Gastroesophageal sphincter (tissue), 4 donors: ENCODE measurements at regions not wholly inside any gene's neighbourhood (a gene's known extent, or its start where the extent isn't known, plus 50 kb on each side); places are given as distances from the start of the nearest gene placed in this dataset.

Experiments used
- ATAC-seq: fragments of 150-250 bp; one replicate; pipeline ENCODE4 v1.9.1; 2016; ENCODE audit warnings: mild to moderate bottlenecking, moderate library complexity
- H3K27ac ChIP-seq, 4 donors: fragments of 200-600 bp; sonication (generic) in 3 of 4; 1 replicate in 3 of 4; 2 replicates in 1 of 4; pipeline ENCODE4 v1.5.1; 2016 to 2019
- H3K27me3 ChIP-seq: fragments of 200-600 bp; sonication (generic); one replicate; pipeline ENCODE4 v1.5.1; 2019
- H3K36me3 ChIP-seq, 2 donors: fragments of 200-600 bp; sonication (generic); one replicate each; pipeline ENCODE4 v1.5.1; 2019; ENCODE audit warnings: control low read depth in 1 of 2
- H3K4me1 ChIP-seq, 3 donors: fragments of 200-600 bp; sonication (generic); 1 replicate in 2 of 3; 2 replicates in 1 of 3; pipeline ENCODE4 v1.5.1; 2016 to 2019; ENCODE audit warnings: control low read depth in 2 of 3
- H3K4me3 ChIP-seq, 2 donors: fragments of 200-600 bp; sonication (generic); one replicate each; pipeline ENCODE4 v1.5.1; 2019; ENCODE audit warnings: mild to moderate bottlenecking in 1 of 2, moderate library complexity in 1 of 2
- H3K9me3 ChIP-seq, 3 donors: fragments of 200-600 bp; sonication (generic); one replicate each; pipeline ENCODE4 v1.5.1; 2017 to 2019; ENCODE audit warnings: control low read depth in 2 of 3
- EP300 ChIP-seq: sonication (generic); formaldehyde crosslinking; IDR thresholded peaks from one replicate; pipeline ENCODE4 v1.6.1; 2017; ENCODE audit warnings: antibody characterized with exemption, mild to moderate bottlenecking
- POLR2A ChIP-seq, 2 donors: fragments of 450-650 bp; IDR thresholded peaks; one replicate each; pipeline ENCODE4 v1.6.1; 2017; ENCODE audit warnings: antibody characterized with exemption in 2 of 2, mild to moderate bottlenecking in 2 of 2, moderate library complexity in 1 of 2
- POLR2AphosphoS5 ChIP-seq: sonication (generic); formaldehyde crosslinking; IDR thresholded peaks from one replicate; pipeline ENCODE4 v1.6.1; 2017; ENCODE audit warnings: antibody characterized with exemption
- WGBS, 2 donors: methylation state at CpG; one replicate each; pipeline ENCODE4 v1.1.5; 2018; ENCODE audit warnings: low coverage in 1 of 2; 5-methylcytosine and 5-hydroxymethylcytosine counted together
- TF ChIP-seq, protein P1 (sequence below), 4 experiments: fragments of 200-600 bp in 2 of 4; fragments of 450-650 bp in 2 of 4; sonication (generic) in 1 of 4; IDR thresholded peaks; one replicate each; pipeline ENCODE4 v1.5.1; 2017 to 2019; ENCODE audit warnings: antibody characterized with exemption in 4 of 4, mild to moderate bottlenecking in 2 of 4, moderate library complexity in 2 of 4

GRCh38 chr11:119480380-119481020, 57.5 kb upstream of the THY1 start:
- ATAC-seq = no peak
- no peak overlapping the region for H3K27ac ChIP-seq
- H3K4me1 ChIP-seq = peaks cover 0 to 15% (median 3%) of the 10 kb centered on the region in 3 donors
- no peaks in the 10 kb centered on the region for H3K36me3 ChIP-seq
- TF ChIP-seq, protein P1, sequence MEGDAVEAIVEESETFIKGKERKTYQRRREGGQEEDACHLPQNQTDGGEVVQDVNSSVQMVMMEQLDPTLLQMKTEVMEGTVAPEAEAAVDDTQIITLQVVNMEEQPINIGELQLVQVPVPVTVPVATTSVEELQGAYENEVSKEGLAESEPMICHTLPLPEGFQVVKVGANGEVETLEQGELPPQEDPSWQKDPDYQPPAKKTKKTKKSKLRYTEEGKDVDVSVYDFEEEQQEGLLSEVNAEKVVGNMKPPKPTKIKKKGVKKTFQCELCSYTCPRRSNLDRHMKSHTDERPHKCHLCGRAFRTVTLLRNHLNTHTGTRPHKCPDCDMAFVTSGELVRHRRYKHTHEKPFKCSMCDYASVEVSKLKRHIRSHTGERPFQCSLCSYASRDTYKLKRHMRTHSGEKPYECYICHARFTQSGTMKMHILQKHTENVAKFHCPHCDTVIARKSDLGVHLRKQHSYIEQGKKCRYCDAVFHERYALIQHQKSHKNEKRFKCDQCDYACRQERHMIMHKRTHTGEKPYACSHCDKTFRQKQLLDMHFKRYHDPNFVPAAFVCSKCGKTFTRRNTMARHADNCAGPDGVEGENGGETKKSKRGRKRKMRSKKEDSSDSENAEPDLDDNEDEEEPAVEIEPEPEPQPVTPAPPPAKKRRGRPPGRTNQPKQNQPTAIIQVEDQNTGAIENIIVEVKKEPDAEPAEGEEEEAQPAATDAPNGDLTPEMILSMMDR (IDR thresholded peaks at IDR 0.05) = no peak
- no peak for TF ChIP-seq EP300
- TF ChIP-seq POLR2A (IDR thresholded peaks at IDR 0.05) = no peak
- TF ChIP-seq POLR2AphosphoS5 = no peak
- H3K4me3 ChIP-seq = no peak overlapping the region
- no peaks in the 10 kb centered on the region for H3K9me3 ChIP-seq
- WGBS, 2 donors = 90 to 94% methylated on average over 6 to 8 of the region's 11 CpGs
- H3K27me3 ChIP-seq = no peaks in the 10 kb centered on the region

GRCh38 chr11:119479685-119480275, 56.8 kb upstream of the THY1 start:
- Histone ChIP-seq H3K27me3 (no peaks in the 10 kb centered on the region), H3K4me1 (peaks cover 0 to 23% (median 7%) of the 10 kb centered on the region in 3 donors), H3K9me3 (no peaks in the 10 kb centered on the region), H3K4me3 (no peak overlapping the region), H3K36me3 (no peaks in the 10 kb centered on the region), H3K27ac (no peak overlapping the region)
- TF ChIP-seq POLR2A (IDR thresholded peaks at IDR 0.05) = no peak
- no peak for TF ChIP-seq POLR2AphosphoS5
- TF ChIP-seq, protein P1 (IDR thresholded peaks at IDR 0.05) = no peak
- no peak for TF ChIP-seq EP300
- ATAC-seq = no peak
- 58 to 60% methylated on average over 3 to 6 of the region's 6 CpGs for WGBS, 2 donors

GRCh38 chr11:119478711-119479285, 55.8 kb upstream of the THY1 start:
- WGBS, 2 donors = 85 to 100% methylated on average over 2 to 4 of the region's 4 CpGs
- no peak for ATAC-seq

GRCh38 chr11:119476666-119477331, 53.8 kb upstream of the THY1 start:
- no peaks in the 10 kb centered on the region for H3K27me3 ChIP-seq
- peaks cover 0 to 27% (median 8%) of the 10 kb centered on the region in 3 donors for H3K4me1 ChIP-seq
- H3K9me3 ChIP-seq = no peaks in the 10 kb centered on the region
- no peak for ATAC-seq
- H3K27ac ChIP-seq = no peak overlapping the region
- TF ChIP-seq POLR2AphosphoS5 (no peak), EP300 (no peak), POLR2A (IDR thresholded peaks at IDR 0.05) (no peak)
- TF ChIP-seq, protein P1 (IDR thresholded peaks at IDR 0.05) = no peak
- WGBS, 2 donors = 100% methylated on average over 1 of the region's 10 CpGs; no CpG with 5 or more reads in 1 of the 2 donors
- H3K4me3 ChIP-seq = no peak overlapping the region
- H3K36me3 ChIP-seq = no peaks in the 10 kb centered on the region

More at GRCh38 chr11:119478711-119479285, 55.8 kb upstream of the THY1 start:
- Histone ChIP-seq H3K27me3 (no peaks in the 10 kb centered on the region), H3K4me3 (no peak overlapping the region), H3K9me3 (no peaks in the 10 kb centered on the region), H3K4me1 (peaks cover 0 to 29% (median 8%) of the 10 kb centered on the region in 3 donors), H3K27ac (no peak overlapping the region), H3K36me3 (no peaks in the 10 kb centered on the region)
- TF ChIP-seq POLR2AphosphoS5 (no peak), EP300 (no peak), POLR2A (IDR thresholded peaks at IDR 0.05) (no peak)
- TF ChIP-seq, protein P1 (IDR thresholded peaks at IDR 0.05) = no peak
